Transverse colon (tissue), 4 donors: ENCODE measurements at regions not wholly inside any gene's neighbourhood (a gene's known extent, or its start where the extent isn't known, plus 50 kb on each side); places are given as distances from the start of the nearest gene placed in this dataset.

Source experiments
- DNase-seq: peaks from one replicate; pipeline ENCODE4 v3.0.0-alpha.2; 2019
- H3K27ac ChIP-seq, 4 donors: fragments of 200-600 bp; sonication (generic); 2 replicates each; pipeline ENCODE4 v1.5.1; 2016 to 2018; ENCODE audit warnings: inconsistent platforms in 4 of 4
- H3K27me3 ChIP-seq: fragments of 200-600 bp; sonication (generic); 2 replicates; pipeline ENCODE4 v1.5.1; 2017; ENCODE audit warnings: inconsistent platforms
- H3K36me3 ChIP-seq, 4 donors: fragments of 200-600 bp; sonication (generic); 2 replicates each; pipeline ENCODE4 v1.5.1; 2017 to 2019; ENCODE audit warnings: inconsistent platforms in 4 of 4
- H3K4me1 ChIP-seq, 4 donors: fragments of 200-600 bp; sonication (generic); 2 replicates each; pipeline ENCODE4 v1.5.1; 2017 to 2020; ENCODE audit warnings: inconsistent platforms in 4 of 4
- H3K4me3 ChIP-seq, 4 donors: fragments of 200-600 bp; sonication (generic); 1 replicate in 1 of 4; 2 replicates in 3 of 4; pipeline versions ENCODE4 v1.5.1 to v1.6.1; 2017 to 2019; ENCODE audit warnings: inconsistent platforms in 4 of 4
- H3K9me3 ChIP-seq, 2 donors: fragments of 200-600 bp; sonication (generic); 2 replicates each; pipeline ENCODE4 v1.5.1; 2017 to 2019; ENCODE audit warnings: inconsistent platforms in 2 of 2
- CTCF ChIP-seq, 5 experiments: fragments of 200-600 bp in 3 of 5; fragments of 450-650 bp in 2 of 5; sonication (generic) in 3 of 5; IDR thresholded peaks; 1 replicate in 2 of 5; 2 replicates in 3 of 5; pipeline ENCODE4 v1.5.1; 2016 to 2017; ENCODE audit warnings: antibody characterized with exemption in 5 of 5, inconsistent platforms in 3 of 5, mild to moderate bottlenecking in 2 of 5, moderate library complexity in 1 of 5
- EP300 ChIP-seq: sonication (generic); formaldehyde crosslinking; IDR thresholded peaks from one replicate; pipeline ENCODE4 v1.6.1; 2017; ENCODE audit warnings: antibody characterized with exemption, low read depth
- POLR2A ChIP-seq: fragments of 450-650 bp; IDR thresholded peaks from one replicate; pipeline ENCODE4 v1.6.1; 2016; ENCODE audit warnings: antibody characterized with exemption, mild to moderate bottlenecking, moderate library complexity
- POLR2AphosphoS5 ChIP-seq, 3 donors: sonication (generic); formaldehyde crosslinking; IDR thresholded peaks; one replicate each; pipeline ENCODE4 v1.6.1; 2016; ENCODE audit warnings: antibody characterized with exemption in 3 of 3
- WGBS, 2 donors: methylation state at CpG; one replicate each; pipeline ENCODE4 v1.1.5; 2018; ENCODE audit warnings: low coverage in 1 of 2; 5-methylcytosine and 5-hydroxymethylcytosine counted together
- in situ Hi-C, 4 donors: fragments of 200-750 bp; cut with MboI; loops; one replicate each; pipeline versions ENCODE4 v1.15.0 to v1.15.1; 2017; ENCODE audit warnings: low sequenced_read_pairs in 3 of 4, low pct_ligation_motif_present in 1 of 4, low pct_unique_long_range_greater_than_20kb in 1 of 4
- intact Hi-C: fragments of 100-400 bp; cut with DNase I; formaldehyde crosslinking; loops from one replicate; pipeline ENCODE4 v1.15.1; 2023; ENCODE audit warnings: low total_unique reads

GRCh38 chr5:117953272-117953671, 1035.1 kb downstream of the DTWD2 start:
- H3K4me1 ChIP-seq: no peaks in the 10 kb centered on the region
- in situ Hi-C loops: no loop called here
- H3K9me3 ChIP-seq: no peaks in the 10 kb centered on the region
- intact Hi-C loops: no loop called here
- 92% methylated on average over 4 to 13 of the region's 13 CpGs for WGBS, 2 donors
- no peak for TF ChIP-seq CTCF (IDR thresholded peaks at IDR 0.05)
- TF ChIP-seq POLR2AphosphoS5 (IDR thresholded peaks at IDR 0.05): no peak
- no peak for TF ChIP-seq EP300
- TF ChIP-seq POLR2A: no peak
- DNase-seq: no peak
- no peaks in the 10 kb centered on the region for H3K27me3 ChIP-seq
- H3K36me3 ChIP-seq: no peaks in the 10 kb centered on the region
- no peak overlapping the region for H3K4me3 ChIP-seq
- H3K27ac ChIP-seq: no peak overlapping the region

GRCh38 chr5:117947836-117948235, 1040.5 kb downstream of the DTWD2 start:
- no peak for DNase-seq
- no peak overlapping the region for H3K27ac ChIP-seq
- no peaks in the 10 kb centered on the region for H3K27me3 ChIP-seq
- H3K9me3 ChIP-seq: no peaks in the 10 kb centered on the region
- no peaks in the 10 kb centered on the region for H3K4me1 ChIP-seq
- no peaks in the 10 kb centered on the region for H3K36me3 ChIP-seq
- no peak overlapping the region for H3K4me3 ChIP-seq
- in situ Hi-C loops (no loop called here), intact Hi-C loops (no loop called here)
- TF ChIP-seq POLR2A (no peak), EP300 (no peak), CTCF (IDR thresholded peaks at IDR 0.05) (no peak), POLR2AphosphoS5 (IDR thresholded peaks at IDR 0.05) (no peak)
- 69 to 95% methylated on average over 2 of the region's 2 CpGs for WGBS, 2 donors

GRCh38 chr5:117947121-117947520, 1041.2 kb downstream of the DTWD2 start:
- in situ Hi-C loops: no loop called here
- WGBS, 2 donors: 75 to 77% methylated on average over 2 of the region's 2 CpGs

GRCh38 chr5:117945258-117945657, 1043.1 kb downstream of the DTWD2 start:
- intact Hi-C loops: no loop called here
- H3K36me3 ChIP-seq: no peaks in the 10 kb centered on the region
- DNase-seq: no peak
- in situ Hi-C loops: no loop called here
- H3K4me1 ChIP-seq: no peaks in the 10 kb centered on the region
- no peak overlapping the region for H3K27ac ChIP-seq
- no peaks in the 10 kb centered on the region for H3K9me3 ChIP-seq
- no peak for TF ChIP-seq EP300
- no peak for TF ChIP-seq POLR2A
- TF ChIP-seq POLR2AphosphoS5 (IDR thresholded peaks at IDR 0.05): no peak
- TF ChIP-seq CTCF (IDR thresholded peaks at IDR 0.05): no peak
- no peaks in the 10 kb centered on the region for H3K27me3 ChIP-seq
- WGBS, 2 donors: 32 to 52% methylated on average over 2 of the region's 2 CpGs
- H3K4me3 ChIP-seq: no peak overlapping the region

More at GRCh38 chr5:117947121-117947520, 1041.2 kb downstream of the DTWD2 start:
- Histone ChIP-seq H3K4me3 (no peak overlapping the region), H3K36me3 (no peaks in the 10 kb centered on the region), H3K4me1 (no peaks in the 10 kb centered on the region), H3K27me3 (no peaks in the 10 kb centered on the region), H3K27ac (no peak overlapping the region), H3K9me3 (no peaks in the 10 kb centered on the region)
- TF ChIP-seq POLR2AphosphoS5 (IDR thresholded peaks at IDR 0.05) (no peak), CTCF (IDR thresholded peaks at IDR 0.05) (no peak), POLR2A (no peak), EP300 (no peak)
- intact Hi-C loops: no loop called here
- DNase-seq: no peak
